HG03439 (cell line): ENCODE measurements at regions not wholly inside any gene's neighbourhood (a gene's known extent, or its start where the extent isn't known, plus 50 kb on each side); places are given as distances from the start of the nearest gene placed in this dataset.
"Not testable (repeated sequence)": the region's sequence is repeated elsewhere in the genome, so short reads cannot be mapped to it uniquely, and the experiment has no call there.

ENCODE experiments used
- ATAC-seq: cut with Tn5 transposase; IDR thresholded peaks from one replicate; pipeline ENCODE4 v1.9.1; 2021; ENCODE audit warnings: mild to moderate bottlenecking, moderate library complexity; ENCODE audit not compliant: unreplicated experiment

GRCh38 chr2:166831930-166832329 lies 56.4 kb upstream of the XIRP2 start:
- ATAC-seq = no peak

DNA sequence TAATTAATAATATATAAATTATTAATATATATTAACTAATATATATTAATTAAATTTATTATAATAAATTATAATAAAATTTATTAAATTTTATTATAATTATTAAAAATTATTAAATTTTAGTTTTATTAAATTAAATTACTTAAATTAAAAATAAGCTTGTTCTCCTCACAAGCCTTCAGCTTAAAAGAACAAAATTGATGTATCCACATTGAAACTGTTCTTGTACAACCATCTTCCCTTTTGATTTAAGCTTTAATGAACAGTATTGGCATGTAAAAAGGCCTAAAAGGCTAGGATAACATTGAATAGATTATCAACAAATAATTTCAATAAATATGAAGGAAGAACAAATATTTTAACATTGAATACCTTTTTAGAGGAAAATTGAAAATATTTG lies 62.4 kb upstream of the XIRP2 start:
- ATAC-seq = no peak

DNA sequence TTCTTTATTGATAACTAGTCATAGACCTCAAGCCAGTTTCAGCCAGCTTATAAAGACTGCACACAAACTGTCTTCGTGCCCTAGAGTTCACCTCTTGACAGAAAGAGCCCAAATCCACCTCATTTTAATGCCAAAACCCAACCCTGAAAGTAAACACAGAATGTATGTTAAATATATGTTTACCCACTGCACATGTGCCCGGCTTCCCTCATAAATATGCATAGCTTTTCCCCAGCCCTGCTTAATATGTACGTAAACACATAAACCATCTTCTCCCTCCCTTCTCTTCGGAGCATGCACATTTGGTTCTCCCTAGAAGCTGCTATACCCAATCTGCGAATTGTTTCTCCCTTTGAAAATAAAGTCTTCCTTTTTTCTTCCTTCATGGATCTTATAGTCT lies 73.9 kb upstream of the XIRP2 start:
- no peak for ATAC-seq

- ATAC-seq = no peak
Observed at GRCh38 chr2:166812166-166812891, 76.0 kb upstream of the XIRP2 start.

DNA sequence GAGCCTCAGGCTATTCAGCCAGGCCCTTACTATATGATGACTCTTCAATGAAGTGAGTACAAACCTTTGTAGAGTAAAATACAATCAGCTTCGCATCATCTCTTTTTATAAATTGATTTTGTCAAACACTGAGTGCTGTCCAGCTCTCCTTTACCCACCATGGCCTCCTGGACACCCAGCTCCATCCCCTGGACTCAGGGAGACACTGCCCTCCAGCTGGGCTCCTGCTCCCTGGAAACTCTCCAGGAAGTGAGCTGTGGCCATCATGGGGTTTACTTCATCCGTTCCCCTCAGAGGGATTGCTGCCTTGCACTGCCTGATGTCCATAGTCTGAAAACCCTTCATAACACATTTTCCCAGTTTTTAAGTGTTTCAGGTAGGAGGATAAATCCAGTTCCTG lies 82.5 kb upstream of the XIRP2 start:
- no peak for ATAC-seq

- ATAC-seq = no peak
Observed at GRCh38 chr2:166803373-166804000, 84.8 kb upstream of the XIRP2 start.

GRCh38 chr2:166802475-166802874 lies 85.8 kb upstream of the XIRP2 start:
- no peak for ATAC-seq

DNA sequence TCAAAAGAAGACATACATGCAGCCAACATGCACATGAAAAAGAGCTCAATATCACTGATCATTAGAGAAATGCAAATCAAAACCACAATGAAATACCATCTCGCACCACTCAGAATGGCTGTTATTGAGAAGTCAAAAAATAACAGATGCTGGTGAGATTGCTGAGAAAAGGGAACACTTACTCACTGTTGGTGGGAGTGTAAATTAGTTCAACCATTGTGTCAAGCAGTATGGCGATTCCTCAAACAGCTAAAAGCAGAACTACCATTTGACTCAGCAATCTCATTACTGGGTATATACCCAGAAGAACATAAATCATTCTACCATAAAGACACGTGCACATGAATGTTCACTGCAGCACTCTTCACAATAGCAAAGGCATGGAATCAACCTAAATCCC lies 95.5 kb upstream of the XIRP2 start:
- ATAC-seq = no peak

- ATAC-seq = no peak
Observed at GRCh38 chr2:166786707-166787106, 101.6 kb upstream of the XIRP2 start.

- no peak for ATAC-seq
Observed at GRCh38 chr2:166784296-166784946, 103.9 kb upstream of the XIRP2 start.

DNA sequence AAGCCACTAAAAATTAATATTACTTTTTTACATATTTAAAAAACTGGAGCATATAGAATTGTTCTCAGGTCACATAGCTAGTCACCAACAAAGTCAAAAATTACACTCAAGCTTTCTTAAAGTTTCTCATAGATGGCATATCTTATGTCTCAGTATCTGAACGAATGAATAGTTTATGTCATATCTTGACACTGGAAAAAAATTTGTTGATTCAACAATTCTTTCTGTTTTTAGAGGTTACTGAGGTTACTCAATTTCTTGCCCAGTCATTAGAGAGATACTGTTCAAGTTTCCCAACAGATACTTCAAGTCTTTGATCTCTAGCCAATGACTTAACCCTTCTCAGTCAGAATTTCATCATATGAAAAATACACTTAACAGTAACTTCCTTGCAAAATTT lies 113.1 kb upstream of the XIRP2 start:
- no peak for ATAC-seq

- ATAC-seq = no peak
Observed at GRCh38 chr2:166773308-166773949, 114.9 kb upstream of the XIRP2 start.

DNA sequence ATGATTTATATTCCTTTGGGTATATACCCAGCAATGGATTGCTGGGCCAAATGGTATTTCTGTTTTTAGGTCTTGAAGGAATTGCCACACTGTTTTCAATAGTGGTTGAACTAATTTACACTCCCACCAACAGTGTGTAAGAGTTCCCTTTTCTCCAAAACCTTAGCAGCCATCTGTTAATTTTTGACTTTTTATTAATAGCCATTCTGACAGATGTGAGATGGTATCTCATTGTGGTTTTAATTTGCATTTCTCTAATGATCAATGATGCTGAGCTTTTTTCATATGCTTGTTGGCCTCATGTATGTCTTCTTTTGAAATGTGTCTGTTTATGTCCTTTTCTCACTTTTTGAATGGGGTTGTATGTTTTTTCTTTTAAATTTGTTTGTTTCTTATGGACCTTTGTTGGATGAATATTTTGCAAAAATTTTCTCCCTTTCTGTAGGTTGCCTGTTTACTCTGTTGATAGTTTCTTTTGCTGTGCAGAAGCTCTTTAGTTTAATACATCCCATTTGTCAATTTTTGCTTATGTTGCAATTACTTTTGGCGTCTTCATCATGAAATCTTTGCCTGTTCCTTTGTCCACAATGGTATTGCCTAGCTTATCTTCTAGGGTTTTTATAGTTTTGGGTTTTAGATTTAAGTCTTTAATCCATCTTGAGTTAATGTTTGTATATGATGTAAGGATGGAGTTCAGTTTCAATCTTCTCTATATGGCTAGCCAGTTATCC lies 119.7 kb upstream of the XIRP2 start:
- no peak for ATAC-seq

DNA sequence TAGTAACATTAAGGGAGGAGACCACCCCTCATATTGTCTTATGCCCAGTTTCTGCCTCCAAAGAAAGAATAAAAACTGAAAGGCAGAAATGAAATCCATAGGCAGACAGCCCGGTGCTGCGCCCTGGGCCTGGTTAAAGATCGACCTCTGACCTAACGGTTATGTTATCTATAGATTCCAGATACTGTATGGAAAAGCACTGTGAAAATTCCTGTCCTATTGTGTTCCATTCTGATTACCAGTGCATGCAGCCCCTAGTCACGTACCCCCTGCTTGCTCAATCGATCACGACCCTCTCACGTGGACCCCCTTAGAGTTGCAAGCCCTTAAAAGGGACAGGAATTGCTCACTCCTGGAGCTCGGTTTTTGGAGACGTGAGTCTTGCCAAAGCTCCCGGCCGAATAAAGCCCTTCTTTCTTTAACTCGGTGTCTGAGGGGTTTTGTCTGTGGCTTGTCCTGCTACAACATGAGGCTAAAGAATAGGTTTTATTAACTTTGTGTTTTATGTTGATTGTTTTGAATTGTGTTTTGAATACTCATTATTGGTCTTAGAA lies 121.4 kb upstream of the XIRP2 start:
- not testable (repeated sequence) for ATAC-seq

- ATAC-seq = no peak
Observed at GRCh38 chr2:166766220-166766619, 122.1 kb upstream of the XIRP2 start.

DNA sequence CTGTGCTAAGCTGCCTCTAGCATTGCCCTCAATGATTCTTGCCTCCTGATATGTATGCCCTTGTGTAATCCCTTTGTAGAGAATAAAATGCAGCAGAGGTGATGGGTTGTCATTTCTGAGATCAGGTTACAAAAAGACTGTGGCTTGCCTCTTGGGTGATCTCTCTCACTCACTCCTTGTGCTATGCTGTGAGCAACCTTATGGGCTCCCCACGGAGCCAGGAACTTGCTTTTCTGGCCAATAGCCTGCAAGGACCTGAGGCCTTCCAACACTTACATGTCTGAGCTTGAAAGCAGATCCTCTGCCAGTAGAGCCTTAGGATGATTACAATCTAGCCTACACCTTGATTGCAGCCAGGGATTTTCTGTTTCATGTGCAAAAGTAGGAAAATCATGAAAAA lies 123.1 kb upstream of the XIRP2 start:
- no peak for ATAC-seq

DNA sequence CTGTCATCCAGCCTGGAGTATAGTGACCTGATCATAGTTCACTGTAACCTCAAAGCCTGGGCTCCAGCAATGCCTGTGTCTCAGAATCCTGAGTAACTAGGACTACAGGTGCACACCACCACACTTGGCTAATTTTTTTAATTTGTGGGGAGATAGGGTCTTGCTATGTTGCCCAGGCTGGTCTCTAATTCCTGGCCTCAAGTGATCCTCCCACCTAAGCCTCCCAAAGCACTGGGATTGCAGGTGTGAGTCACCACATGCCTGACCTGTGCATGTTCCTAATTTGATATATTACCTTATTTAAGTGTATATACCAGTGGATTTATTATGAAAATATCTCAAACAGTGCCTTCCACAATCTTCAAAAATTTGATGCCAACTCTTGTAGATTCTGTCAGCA lies 123.6 kb upstream of the XIRP2 start:
- no peak for ATAC-seq

DNA sequence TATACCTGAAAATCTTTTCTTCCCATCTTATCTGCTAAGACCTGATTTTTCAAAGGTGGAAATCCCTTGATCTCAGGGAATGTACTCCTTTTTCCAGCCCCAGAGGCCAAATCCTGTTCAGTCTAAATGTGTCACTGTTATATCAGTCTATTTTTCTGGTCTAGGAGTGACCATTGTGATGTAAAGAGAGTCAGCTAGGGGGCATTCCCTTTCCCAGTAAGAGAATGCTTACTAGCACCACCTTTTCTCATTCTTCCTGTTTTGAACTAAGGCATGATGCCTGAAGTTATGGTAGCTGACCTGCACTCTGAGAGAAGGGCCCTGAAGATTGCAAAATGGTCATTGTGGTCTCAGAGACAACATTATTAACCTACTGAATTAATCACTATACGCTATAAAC lies 124.1 kb upstream of the XIRP2 start:
- no peak for ATAC-seq

DNA sequence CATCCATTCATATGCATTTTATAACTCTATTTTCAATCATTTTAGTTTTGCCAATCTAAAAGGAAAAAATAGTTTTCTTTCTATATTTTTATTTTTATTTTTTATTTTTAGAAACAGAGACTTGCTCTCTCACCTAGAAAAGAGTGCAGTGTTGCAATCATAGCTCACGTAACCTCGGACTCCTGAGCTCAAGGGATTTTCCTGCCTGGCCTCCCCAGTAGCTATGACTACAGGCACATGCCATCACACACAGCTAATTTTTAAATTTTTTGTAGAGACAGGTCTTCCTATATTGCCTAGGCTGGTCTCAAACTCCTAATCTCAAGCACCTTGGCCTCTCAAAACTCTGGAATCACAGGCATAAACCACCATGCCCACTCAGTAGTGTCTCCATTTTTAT lies 125.5 kb upstream of the XIRP2 start:
- ATAC-seq = no peak

- ATAC-seq = no peak
Observed at GRCh38 chr2:166758956-166759355, 129.3 kb upstream of the XIRP2 start.

DNA sequence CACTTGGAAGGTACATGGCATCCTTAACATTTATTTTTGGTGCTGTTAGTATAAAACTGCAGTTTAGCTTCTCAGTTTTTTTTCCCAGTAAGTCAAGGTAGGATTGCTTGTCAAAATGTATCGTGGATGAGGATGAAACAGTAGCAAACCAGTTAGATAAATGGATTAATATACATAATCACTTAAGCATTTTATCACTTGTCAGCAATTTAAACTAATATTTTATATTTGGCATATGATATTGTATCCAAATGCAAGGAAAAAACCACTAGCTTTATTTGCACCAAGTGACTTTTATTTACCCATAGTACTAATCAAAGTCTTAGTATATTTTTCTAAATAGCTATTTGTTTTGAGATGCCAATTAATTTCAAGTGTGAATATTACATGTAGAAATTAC lies 137.7 kb upstream of the XIRP2 start:
- no peak for ATAC-seq
